RKO (cell line): ENCODE measurements at regions not wholly inside any gene's neighbourhood (a gene's known extent, or its start where the extent isn't known, plus 50 kb on each side); places are given as distances from the start of the nearest gene placed in this dataset.
"Not testable (repeated sequence)": the region's sequence is repeated elsewhere in the genome, so short reads cannot be mapped to it uniquely, and the experiment has no call there.

ENCODE experiments used
- DNase-seq: peaks from one replicate; pipeline ENCODE4 v3.0.0-alpha.2; 2016; ENCODE audit warnings: low spot score

DNA sequence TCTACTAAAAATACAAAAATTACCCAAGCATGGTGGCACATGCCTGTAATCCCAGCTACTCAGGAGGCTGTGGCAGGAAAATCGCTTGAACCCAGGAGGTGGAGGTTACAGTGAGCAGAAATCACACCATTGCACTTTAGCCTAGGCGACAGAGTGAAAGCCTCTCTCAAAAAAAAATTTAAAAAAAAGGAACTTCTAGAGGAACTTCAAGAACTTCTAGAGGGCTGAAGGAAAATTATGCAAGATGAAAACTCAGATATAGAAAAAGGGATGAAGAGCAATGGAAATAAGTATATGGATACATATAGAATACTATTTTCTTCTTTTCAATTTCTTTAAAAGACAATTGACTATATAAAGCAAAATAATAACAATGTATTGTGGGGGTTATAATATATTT is 51.2 kb upstream of the PRR5 start:
- no peak for DNase-seq

DNA sequence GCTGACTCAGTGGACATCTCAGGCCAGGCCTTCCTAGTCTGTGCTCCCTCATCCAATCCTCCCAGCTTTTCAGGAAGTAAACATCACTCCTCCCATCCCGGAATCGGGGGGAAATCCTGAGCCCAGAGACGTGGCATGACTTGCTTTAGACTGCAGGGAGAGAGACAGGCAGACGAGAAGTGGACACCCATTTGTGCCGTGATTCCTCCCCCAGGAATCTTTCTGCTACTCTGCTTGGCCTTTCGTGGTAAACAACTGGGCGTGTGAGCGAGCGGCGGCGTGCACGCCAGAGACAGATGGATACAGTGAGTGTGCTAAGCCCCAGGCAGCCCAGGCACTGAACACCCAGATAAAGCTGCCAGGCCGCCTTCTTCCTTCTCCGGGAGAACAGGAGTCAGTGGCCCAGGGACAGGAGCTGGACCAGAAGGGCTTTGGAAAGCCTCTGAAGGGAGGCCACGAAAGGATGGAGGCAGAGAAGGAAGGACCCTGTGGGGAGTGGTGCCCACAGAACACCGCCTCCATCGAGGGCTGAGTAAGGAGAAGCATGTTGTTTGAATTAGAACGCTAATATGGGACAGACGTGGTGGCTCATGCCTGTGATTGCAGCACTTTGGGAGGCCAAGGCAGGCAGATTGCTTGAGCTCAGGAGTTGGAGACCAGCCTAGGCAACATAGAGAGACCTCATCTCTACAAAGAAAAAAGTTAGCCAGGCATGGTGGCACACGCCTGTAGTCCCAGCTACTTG is 53.0 kb upstream of the PRR5 start:
- no peak for DNase-seq

DNA sequence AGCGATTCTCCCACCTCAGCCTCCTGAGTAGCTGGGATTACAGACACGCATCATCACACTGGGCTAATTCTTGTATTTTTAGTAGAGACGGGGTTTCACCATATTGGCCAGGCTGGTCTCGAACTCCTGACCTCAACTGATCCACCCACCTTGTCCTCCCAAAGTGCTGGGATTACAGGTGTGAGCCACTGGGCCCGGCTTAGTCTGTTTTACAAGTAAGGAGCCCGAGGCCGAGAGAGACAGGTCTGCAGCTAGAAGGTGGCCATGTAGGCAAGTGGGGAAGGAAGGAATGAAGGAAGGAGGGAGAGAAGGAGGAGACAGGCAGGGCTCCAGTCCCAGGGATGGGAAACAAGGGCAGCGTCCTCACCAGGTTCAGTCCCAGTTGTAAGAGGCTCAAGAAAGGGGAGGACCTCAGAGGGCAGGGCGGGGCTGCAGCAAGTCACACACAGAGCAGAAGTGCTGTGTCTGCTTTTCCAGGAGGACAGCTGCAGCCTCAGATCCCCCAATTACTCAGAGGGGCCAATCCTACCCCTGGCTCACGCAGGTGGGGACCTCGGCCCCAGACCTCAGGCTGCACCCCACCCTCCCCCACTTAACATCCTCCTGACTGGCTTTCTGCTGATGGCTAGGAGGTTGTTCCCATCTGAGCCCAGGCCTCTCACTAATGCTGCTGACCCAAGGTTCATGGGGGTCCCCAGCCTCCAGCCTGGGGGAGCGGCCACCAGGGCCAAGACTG is 53.8 kb upstream of the PRR5 start:
- no peak for DNase-seq

DNA sequence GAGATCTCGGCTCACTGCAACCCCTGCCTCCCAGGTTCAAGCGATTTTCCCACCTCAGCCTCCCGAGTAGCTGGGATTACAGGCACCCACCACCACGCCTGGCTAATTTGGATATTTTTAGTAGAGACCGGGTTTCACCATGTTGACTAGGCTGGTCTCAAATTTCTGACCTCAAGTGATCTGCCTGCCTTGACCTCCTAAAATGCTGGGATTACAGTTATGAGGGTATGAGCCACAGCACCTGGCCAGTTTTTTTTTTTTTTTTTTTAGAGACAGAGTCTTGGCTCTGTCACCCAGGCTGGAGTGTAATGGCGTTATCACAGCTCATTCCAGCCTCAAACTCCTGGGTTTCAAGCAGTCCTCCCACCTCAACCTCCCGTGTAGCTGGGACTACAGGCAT is 54.9 kb upstream of the PRR5 start:
- no peak for DNase-seq

DNA sequence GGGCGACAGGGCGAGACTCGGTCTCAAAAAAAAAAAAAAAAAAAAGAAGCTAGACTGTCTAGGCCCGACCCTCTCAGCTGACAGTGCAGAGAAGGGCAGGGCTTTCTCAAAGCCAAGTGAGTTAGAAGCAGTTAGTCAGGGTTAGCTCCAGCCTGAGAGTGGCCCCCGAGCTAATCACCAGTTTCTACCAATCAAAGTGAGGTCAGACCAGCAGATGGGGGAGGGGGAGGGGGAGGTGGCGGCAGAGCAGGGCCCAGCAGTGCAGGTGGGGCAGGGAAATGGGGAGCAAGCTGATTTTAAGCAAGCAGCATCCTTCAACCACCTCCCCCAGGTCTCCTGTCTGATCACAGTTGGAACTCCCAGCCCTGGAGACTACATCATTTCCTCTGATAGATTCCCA is 55.3 kb upstream of the PRR5 start:
- no peak for DNase-seq

DNA sequence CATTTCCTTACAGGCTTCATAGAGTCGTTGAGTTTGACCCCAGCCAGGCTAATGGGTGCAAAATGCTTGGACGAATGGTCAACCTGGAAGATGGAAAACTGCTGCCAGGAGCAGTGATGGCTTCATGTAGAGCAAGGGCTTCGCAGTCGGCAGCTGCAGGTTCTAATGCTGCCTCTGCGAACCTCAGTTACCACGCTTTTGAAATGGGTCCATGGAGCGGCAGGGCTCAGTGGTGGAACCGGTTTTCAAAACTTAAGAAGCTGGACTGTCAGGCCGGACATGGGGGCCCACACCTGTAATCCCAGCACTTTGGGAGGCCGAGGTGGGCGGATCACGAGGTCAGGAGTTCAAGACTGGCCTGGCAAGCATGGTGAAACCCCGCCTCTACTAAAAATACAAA is 55.9 kb upstream of the PRR5 start:
- no peak for DNase-seq

DNA sequence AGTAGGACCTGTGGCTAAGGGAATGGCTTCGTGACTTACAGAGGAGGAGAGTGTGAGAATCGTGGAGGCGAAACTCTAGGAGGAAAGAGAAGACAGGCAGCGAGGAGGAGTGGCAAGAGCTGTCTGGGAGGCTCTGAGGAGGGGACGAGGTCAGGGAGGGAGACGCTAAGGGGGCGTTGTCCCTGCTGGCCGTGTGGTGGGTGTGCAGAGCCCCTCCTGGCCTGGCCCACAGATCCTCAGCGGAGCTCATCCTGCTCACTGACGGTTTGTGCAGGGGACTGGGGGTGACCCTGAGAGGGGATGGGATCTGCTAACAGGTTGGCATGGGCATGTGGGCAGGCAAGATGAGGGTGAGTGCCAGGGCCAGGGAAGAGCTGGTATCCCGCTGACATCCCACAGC is 56.5 kb upstream of the PRR5 start:
- DNase-seq, result no peak

DNA sequence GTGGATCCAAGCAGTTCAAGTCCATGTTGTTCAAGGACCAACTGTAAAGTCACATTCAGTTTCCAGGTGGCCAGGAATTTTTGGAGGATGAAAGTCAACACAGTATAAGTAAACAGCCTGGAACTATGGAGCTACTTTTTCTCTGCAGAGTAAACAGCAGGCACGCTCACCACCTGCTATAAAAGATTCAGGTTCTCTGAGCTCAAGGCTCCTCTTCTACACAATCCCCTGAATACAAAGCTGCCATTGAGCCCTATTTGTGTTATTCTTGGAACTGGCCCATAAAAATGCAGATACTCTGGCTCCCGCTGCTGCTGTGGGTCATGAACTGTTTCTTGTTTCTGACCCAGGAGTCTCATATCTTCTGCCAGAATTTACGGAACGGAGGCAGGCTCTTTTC is 56.9 kb upstream of the PRR5 start:
- DNase-seq, result no peak

DNA sequence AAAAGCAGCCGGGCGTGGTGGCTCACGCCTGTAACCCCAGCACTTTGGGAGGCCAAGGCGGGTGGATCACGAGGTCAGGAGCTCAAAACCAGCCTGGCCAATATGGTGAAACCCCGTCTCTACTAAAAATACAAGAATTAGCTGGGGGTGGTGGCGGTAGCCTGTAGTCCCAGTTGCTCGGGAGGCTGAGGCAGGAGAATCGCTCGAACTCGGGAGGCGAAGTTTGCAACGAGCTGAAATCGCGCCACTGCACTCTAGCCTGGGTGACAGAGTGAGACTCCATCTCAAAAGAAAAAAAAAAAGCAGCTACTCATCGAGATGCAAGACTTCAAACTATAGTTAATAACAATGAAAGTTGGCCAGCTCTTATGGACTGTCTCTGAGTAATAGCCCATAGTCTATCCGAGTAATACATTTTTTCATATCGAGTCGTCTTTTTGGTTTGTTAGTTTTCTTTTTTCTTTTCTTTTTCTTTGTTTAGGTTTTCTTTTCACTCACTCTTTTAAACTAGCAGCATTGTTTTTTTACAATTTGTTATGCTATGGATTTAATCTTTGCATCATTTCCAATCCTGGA is 58.4 kb upstream of the PRR5 start:
- not testable (repeated sequence) for DNase-seq

DNA sequence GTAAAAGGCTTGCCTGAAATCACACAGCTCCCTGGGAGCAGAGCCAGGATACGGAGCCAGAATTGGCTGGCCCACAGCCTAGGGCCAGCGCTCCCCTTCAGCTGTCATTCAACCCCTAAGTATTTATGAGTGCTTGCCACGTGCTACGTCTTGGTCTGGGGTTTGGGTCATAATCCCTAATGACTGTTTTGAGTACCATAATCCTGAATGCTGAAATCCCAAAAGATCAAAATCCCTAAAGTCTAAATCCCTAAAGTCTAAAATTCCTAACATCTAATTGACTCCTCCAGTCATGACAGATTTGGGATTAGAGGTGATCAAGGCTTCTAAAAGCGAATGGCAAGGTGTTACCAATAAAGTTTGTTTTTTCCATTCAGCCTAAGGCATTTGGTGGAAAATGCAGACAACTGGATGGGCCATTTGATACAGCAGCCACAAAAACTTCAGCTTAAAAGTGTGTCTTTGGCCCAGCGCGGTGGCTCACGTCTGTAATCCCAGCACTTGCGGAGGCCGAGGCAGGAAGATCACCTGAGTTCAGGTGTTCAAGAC is 59.8 kb upstream of the PRR5 start:
- no peak for DNase-seq

DNA sequence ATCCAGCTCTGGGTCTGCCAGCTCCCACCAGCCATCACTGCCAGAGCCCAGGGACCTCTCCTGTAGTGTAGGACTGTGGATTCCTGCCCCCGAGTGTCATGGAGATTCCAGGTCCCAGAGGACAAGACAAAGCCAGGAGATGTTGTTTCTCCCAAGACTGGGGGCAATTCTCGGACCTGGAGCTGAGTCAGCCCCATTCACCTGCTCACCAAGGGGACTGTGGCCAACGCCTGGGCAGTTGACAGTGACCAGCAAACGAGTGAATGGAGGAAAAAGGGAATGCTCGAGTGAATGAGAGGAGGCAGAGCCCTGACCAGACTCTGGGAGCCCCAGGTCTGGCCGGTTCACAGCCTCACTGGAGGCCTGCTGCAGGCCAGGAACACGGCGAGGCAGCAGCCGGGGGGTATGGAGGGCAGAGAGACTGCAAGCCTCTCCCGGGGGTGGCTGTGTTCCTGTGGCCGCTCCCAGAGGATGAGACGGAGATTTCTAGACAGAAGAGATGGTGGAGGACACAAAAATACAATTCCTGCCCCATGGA is 61.3 kb upstream of the PRR5 start:
- DNase-seq, result no peak

DNA sequence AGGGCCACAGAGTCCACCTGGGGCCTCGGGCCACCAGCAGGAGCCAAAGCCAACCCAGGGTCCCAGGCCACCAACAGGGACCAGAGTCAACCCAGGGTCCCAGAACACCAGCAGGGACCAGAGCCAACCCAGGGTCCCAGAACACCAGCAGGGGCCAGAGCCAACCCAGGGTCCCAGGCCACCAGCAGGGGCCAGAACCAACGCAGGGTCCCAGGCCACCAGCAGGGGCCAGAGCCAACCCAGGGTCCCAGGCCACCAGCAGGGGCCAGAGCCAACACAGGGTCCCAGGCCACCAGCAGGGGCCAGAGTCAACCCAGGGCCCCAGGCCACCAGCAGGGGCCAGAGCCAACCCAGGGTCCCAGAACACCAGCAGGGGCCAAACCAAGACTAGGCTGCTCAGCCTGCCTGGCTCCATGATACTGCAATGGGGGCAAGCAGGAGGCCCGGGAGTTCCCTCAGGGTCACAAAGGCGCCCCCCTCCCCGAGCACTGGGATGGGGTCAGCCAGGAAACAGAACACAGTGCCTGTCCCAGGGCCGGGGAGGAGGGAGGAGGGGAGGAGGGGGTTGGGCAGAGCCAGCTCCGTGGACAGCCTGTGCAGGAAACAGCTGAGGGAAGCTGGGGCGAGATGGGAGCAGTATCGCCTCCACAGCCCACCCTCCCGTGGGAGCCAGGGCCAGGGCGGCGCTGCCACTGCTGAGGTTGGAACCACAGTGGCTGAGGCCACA is 62.0 kb upstream of the PRR5 start:
- DNase-seq, result no peak

DNA sequence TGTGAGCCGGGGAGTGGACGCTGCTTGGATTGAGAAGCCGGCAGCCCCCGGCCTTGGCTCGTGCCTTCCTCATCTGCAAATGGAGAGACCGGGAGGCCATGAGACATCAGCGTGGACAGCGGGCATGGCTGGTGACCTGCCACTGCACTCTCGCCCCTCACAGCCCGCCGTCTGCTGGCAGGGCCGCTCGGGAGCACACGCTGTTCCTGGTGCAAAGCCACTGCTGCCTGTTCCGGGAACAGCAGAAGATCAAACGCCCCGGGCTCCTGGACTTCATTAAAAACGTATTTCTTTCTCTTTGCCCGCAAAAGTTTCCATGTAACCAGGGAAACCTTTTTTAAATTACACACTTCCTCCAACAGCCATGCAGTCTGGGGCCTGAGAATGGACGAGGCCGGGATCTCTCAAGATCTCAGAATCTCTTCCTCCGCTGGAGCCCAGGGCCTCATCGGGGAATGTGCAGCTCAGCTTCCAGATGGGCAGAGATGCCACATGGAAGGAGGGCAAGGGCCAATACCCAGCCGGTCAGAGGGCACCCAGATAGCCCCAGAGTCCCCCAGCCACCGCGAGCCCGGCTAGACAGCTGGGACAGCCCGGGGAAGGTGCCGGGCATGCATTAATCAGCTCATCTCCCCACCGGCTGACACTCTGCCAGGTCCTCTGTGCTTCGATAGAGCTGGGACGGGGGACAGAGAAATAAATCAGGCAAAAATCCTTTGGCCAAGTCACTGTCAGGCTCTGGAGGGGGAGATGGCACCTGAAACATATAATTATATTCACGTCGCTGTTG is 62.8 kb upstream of the PRR5 start:
- DNase-seq, result no peak

DNA sequence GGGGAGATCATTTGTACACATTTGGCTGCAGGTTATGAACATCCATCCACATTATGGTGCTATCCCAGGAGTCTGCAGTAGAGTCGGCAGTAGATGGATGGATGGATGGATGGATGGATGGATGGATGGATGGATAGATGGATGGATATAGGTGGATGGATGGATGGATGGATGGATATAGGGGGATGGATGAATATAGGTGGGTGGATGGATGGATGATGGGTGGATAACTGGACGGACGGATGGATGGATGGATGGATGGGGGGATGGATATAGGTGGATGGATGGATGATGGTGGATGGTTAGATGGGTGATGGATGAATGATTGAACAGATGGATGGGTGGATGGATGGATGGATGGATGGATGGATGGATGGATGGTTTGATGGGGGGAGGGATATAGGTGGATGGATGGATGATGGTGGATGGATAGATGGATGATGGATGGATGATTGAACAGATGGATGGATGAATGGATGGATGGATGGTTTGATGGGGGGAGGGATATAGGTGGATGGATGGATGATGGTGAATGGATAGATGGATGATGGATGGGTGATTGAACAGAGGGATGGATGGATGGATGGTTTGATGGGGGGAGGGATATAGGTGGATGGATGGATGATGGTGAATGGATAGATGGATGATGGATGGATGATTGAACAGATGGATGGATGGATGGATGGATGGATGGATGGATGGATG is 65.3 kb upstream of the PRR5 start:
- not testable (repeated sequence) for DNase-seq

DNA sequence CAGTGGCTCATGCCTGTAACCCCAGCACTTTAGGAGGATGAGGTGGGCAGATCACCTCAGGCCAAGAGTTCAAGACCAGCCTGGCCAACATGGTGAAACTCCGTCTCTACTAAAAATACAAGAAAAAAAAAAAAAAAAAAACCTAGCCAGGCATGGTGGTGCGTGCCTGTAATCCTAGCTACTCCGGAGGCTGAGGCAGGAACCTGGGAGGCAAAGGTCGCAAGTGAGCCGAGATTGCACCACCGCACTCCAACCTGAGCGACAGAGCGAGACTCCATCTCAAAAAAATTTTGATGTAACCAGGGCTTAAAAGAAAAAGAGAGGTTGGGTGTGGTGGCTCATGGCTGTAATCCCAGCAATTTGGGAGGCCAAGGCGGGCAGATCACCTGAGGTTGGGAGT is 66.4 kb upstream of the PRR5 start:
- not testable (repeated sequence) for DNase-seq

DNA sequence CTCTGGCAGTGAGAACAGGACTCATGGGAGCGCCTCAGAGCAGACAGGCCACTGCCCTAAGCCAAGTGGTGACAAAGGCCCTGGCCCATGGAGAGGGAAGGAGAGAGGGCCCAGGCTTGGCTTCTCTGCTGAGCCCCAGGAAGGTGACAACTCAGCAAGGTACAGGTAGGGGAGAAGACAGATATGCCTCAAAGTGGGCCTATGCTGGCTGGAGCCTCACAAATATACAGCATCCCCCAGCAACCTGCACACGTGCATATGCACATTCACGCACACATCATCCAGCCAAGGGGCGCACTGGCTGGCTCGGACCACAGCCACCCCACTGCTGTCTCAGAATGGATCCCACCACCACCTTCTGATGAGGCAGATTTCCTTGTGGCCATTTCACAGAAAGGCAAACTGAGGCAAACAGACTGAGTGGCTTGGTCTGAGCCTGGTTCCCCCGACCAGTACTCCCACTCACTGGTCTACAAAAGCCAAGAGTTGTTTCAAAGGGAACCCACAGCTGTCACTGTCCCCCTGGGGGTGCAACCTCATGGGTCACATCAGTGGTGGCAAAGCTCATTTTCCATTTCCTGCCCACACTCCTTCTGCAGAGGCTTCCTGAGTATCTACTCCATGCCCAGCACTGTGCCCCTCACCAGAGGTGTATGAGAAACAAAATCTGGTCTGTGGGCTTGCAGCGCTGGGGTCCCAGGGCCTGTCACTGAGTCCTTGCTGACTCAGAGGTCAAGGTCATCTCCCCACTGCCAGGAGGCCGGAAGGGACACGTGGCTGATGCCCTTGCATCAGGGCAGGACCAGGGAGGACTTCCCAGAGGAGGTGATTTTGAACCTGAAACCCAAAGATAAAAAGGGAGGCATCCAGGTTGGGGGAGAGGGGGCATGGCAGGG is 67.3 kb upstream of the PRR5 start:
- no peak for DNase-seq

DNA sequence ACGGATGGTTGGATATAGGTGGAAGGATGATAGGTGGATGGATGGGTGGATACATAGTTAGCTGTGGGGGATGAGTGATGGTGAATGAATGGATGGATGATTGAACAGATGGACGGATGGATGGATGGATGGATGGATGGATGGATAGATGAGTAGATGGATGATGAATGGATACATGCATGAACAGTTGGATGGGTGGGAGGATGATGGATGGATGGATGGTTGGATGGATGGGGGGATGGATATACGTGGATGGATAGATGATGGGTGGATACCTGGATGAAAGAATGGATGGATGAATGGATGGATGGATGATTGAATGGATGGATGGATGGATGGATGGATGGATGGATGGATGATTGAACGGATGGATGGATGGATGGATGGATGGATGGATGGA is 68.4 kb upstream of the PRR5 start:
- DNase-seq, result no peak

DNA sequence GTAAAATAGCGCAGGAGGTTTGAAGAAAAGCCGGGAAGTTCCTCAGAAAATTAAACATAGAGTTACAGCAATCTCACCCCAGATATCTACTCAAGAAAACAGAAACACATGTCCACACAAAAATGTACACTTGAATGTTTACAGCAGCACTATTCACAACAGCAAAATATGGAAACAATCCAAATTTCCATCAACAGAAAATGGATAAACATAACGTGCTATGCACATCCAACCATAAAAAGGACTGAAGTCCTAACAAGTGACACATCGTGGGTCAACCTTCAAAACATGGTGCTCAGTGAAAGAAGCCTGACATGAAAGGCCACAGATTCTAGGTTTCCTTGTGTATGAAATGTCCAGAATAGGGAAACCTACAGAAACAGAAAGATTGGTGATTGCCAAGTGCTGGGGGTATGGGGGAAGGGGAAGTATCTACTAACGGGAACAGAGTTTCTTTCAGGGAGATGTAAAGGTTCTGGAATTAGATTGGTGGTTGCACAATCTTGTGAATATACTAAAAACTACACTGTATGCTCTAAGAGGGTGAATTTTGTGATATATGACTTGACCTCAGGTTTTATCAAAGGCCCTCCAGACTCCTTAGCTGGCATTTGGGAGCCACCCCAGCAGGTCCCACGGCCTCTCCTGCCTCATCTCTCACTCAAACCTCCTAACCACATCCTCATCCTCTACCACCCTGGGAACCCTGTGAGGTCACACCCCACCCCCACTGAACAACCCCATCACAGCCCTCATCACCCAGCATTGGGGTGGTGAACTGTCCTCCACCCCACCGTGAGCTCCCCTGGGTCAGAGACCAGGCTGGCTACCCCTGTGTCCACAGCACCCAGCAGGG is 69.2 kb upstream of the PRR5 start:
- no peak for DNase-seq

DNA sequence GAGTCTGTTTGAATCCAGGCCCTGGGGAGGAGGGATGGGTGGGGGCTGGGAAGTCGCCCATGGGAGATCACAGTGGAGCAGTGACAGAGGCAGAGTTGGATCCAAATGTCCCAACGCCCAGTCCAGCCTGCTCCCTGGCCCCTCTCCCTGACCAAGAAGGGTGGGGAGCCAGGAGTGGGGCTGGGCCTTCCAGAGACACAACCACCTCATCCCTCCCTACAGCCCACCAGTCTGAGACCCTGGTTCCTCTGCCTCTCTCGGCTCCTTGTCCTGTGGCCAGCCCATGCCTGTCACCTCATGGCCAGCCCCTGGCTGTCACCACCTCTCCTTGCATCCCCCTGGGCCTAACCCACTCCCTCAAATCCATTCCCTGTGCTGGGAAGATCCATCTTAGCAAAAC is 71.2 kb upstream of the PRR5 start:
- DNase-seq, result no peak
